SHP77 treated with DMSO at 0.1 percent for 48 hours (cell line): ENCODE measurements at regions not wholly inside any gene's neighbourhood (a gene's known extent, or its start where the extent isn't known, plus 50 kb on each side); places are given as distances from the start of the nearest gene placed in this dataset.
"Not testable (repeated sequence)": the region's sequence is repeated elsewhere in the genome, so short reads cannot be mapped to it uniquely, and the experiment has no call there.

Experiments used
- DNase-seq: peaks from one replicate; lab custom pipeline; 2025; lab: John Stamatoyannopoulos, UW

DNA sequence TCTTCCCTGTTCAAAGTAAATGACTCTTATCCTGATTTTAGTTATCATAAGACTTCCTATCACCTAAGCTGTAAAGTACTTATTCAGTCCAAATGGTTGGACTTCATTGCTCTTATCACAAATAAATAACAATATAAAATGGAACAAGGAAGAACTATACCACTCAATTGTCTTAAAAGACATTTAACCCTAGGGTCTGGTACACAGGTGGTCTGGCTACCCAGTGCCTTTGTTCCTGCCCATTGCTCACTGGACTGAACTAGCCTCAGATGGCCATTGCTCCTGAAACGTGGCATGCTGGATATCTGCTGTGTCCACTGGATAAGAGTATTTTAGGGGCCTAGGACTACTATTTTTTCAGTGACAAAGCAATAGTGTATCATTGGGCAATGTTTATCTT, 574.3 kb upstream of the CA10 start:
- DNase-seq: no peak

DNA sequence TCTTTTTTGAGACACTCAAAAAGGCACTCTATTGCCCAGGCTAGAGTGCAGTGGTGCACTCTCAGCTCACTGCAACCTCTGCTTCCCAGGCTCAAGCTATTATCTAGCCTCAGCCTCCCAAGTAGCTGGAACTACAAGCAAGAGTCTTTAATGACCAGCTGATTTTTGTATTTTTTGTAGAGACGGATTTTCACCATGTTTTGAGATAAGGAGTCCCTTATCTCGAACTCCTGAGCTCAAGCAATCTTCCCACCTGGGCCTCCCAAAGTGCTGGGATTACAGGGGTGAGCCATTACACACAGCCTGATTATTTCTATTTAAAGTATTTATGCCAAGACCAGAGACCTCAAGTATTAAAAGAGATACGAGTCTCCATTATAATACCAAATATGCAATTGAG, 566.1 kb upstream of the CA10 start:
- DNase-seq: no peak

DNA sequence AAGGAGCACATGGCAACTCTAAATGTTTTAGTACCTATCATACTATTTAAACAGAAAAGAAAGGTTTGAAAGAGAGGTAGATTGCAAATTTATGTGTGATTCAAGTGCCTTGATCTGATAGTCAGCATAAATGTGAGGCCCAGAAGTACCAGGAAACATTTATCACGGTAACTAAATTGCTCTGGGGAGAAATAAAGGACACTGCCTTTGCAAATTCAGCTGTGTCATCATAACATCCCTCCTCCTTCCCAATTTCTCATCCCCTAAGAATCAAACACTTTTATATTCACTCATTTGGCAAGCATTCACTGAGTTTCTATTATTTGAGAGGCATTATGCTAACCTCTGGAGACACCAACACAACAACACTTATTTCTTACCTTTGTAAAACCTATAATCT, 563.4 kb upstream of the CA10 start:
- no peak for DNase-seq

DNA sequence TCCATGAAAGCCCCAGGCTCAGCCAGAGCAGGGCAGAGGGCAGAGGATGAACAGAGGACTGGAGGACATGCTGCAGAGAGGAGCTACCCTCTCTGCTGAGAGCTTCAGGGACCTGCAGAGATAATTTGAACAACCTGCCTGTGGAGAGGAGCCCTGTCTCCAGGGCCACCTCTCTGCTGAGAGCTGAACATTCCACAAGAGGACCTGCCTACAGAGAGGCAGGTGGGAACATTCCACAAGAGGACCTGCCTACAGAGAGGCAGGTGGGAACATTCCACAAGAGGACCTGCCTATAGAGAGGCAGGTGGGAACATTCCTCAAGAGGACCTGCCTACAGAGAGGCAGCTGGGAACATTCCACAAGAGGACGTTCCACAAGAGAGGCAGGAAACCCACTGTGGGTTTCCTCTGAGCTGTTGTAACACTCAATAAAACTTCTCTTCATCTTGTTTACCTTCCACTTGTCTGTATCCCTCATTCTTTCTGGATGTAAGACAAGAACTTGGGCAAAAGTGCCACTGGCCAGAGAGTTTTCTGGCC, 551.9 kb upstream of the CA10 start:
- DNase-seq: no peak

GRCh38 chr17:52709724-52710123, 551.2 kb upstream of the CA10 start:
- no peak for DNase-seq

- DNase-seq: no peak
These were observed 537.8 kb upstream of the CA10 start for GRCh38 chr17:52696362-52696761.

- no peak for DNase-seq
These were observed 527.6 kb upstream of the CA10 start for GRCh38 chr17:52686140-52686539.

DNA sequence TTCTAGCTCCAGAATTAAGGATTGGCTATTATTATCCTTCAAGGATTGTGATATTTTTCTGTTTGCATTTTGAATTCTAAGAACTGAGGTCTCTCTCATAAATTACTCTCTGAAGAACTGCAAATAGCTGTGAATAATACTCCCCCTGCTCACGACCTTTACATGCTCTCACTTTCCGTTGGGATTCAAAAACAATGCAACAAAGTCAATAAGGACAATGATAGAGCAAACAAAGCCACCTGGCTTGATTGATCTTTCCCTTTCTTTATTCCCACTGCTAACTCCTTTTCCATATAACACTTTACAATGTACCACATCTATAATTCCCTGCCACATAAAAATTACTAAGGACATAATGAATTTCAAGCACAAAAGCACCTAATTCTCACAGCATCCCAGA, 523.0 kb upstream of the CA10 start:
- DNase-seq: peak; percentile 98

DNA sequence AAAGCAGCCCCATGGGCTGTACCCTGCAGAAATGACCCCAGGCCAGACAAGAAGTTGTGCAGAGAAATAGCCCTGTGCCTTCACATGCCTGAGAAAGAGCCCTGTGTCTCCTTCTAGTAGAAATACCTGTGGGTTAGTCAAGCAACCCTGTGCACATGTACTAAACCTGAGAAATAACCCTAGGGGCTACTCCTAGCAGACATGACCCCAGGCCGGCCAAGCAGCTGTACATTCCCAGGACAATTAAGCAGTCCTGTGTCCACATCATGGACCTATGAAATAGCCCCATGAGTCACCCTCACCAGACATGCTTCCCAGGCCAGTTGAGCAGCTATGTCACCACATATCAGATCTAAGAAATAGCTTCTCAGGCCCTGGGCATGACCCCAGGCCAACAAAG, 519.7 kb upstream of the CA10 start:
- no peak for DNase-seq

DNA sequence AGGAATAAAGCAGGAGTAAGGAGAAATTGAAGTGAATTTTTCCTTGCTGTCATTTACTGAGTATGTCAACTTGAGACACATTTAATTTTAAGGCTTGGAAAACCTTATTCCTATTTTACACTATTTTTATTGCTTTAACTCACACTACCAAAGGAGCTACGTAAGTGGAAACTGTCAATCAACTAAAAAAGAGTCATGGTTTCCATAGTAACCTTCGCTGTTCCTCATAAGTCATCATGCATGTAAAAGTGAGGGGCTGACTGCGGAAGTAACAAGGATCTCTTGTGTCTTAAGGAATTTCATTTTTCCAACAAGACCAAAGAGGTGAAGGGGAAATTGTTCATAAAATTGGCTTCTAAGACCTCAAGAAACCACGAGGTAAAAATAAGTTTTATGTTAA, 516.2 kb upstream of the CA10 start:
- DNase-seq: no peak

DNA sequence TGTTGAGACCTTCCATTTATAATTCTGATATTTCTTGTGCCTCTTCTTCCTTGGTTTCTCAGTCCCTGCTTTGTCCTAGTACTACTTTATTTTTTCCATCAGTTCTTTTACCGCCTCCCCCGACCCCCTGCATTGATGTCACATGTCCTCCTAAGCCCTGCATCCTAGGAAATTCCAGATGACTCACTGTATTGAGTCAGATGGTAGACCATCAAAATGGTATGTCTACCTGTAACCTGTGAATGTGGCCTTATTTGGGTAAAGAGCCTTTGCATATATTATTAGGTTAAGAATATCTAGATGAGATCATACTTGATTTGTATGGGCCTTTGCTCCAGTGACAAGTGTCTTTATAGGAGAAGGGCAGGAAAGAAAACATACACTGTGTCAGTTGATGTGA, 515.3 kb upstream of the CA10 start:
- no peak for DNase-seq

DNA sequence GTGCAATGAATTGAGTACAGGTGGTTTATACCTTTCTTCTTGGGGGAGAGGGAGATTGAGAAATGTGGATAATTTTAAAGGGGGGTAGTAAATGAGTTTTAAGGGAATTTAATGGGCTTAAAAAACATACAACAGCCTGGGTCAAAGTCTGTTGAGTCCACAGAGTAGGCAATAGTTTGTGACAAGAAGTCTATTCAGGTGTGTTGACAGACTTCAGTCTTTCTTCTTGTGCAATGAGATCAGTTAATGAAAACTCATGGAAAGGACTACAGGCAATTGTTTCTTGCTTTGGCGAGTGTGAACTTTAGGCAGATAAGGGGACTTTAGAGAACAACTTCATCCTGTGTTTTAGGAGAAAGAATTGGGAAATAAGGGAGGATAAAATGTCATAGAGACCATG, 507.8 kb upstream of the CA10 start:
- DNase-seq: no peak

DNA sequence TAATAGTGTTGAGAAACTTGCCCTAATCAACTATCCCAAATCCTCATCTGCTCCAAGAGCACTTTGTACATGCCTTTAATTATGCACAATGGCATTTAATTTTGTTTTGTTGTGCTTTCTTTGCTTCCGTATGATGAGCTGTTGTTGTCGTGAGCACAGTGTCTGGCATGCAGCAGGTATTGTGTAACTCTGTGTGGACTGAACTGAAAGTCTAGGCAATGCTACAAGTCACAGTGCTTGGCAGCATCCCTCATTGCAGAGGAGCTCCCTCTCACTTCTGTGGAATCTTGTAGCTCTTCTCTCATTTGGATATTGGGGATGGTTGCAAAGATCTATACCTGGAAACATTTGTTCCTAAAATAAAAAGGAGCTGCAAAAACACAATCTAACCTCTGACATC, 502.2 kb upstream of the CA10 start:
- DNase-seq: no peak

DNA sequence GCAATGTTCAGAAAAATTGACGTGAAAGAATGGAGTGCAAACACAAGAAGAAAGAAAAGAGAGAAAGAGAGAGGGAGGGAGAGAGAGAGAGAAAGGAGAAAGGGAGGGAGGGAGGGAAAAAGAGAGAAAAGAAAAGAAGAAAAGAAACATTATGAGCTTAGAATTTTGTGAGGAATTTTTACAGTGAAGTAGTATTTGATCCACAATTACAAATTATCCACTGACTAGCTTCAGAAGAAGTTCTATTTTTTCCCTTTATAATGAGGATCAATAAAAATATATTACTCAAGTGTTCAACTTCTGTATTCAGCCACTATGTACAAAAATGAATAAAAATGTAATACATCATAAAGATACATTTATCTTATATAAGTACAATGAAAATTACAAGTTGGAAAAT, 494.5 kb upstream of the CA10 start:
- no peak for DNase-seq

GRCh38 chr17:52648995-52649394, 490.5 kb upstream of the CA10 start:
- DNase-seq: peak; percentile 80

GRCh38 chr17:52647411-52647810, 488.9 kb upstream of the CA10 start:
- DNase-seq: no peak

DNA sequence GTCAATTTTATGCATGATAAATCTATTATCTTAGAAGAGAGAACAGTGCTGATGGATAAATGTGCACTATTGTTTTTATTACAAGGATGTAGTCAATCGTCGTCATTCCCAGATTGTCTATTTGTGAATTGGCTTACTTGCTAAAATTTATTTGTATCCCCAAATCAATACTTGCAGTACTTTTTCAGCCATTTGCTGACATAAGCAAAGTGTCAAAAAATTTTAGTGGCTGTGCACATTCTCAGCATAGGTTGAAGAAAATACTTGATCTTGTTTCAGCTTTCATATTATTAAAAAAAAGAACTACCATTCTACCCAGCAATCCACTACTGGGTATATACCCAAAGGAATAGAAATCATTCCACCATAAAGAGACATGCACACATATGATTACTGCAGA, 477.9 kb upstream of the CA10 start:
- no peak for DNase-seq

DNA sequence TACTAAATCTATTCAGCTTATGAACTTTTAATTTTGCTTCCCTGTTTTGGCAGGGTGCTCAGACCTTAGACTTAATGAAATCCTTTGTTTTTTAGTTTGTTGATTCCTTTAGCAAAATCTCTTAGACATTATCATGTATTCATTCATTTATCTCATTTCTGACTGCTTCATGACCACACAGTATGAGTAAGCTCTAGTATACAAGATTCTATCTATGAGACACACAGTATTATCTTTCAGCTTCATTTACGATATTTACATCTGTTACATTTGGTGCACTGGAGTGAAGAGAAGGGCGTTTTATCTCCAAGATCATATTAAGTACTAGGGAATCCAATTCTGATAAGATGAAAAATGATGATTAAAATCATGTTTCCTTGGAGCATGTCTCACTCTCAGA, 448.1 kb upstream of the CA10 start:
- no peak for DNase-seq

- DNase-seq: no peak
These were observed 447.6 kb upstream of the CA10 start for GRCh38 chr17:52606098-52606497.

GRCh38 chr17:52604105-52604504, 445.6 kb upstream of the CA10 start:
- DNase-seq: no peak

DNA sequence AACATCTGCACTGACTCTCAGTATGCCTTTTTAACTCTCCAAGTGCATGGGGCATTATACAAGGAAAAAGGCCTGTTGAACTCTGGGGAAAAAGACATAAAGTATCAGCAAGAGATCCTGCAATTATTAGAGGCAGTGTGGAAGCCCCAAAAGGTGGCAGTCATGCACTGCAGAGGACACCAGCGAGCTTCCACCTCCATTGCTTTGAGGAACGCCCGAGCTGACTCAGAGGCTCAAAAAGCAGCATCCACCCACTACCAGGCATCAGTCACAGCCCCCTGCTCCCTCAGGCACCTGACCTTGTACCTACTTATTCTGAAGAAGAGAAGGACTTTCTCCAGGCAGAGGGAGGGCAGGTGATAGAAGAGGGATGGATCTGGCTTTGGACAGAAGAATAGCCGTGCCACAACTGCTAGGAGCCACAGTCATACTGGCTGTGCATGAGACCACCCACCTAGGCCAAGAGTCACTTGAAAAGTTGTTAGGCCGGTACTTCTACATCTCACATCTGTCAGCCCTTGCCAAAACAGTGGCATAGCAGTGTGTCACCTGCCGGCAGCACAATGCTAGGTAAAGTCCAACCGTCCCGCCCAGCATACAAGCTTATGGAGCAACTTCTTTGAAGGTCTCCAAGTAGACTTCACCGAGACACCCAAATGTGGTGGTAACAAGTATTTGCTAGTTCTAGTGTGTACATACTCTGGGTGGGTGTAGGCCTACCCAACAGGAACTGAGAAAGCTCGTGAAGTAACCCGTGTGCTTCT, 439.1 kb upstream of the CA10 start:
- not testable (repeated sequence) for DNase-seq

GRCh38 chr17:52594516-52594915, 436.0 kb upstream of the CA10 start:
- DNase-seq: no peak

DNA sequence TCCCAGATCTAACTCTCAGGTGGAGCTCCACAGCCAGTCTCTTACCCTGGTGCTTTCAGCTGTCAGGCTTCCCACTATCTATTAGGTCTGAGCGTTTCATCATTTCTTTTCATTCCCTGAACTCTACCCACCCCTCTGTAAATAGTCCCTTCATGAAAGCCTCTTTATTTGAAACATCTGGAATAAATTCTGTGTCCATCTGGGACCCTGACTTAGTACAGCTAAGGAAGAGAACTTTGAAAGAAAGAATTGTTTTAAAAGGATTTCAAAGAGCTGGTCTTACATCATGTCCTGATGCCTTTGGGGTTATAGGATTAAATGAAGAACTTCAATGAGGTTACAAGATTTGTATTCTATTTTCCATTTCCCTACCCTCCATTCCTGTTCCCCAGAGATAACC, 388.5 kb upstream of the CA10 start:
- DNase-seq: no peak

DNA sequence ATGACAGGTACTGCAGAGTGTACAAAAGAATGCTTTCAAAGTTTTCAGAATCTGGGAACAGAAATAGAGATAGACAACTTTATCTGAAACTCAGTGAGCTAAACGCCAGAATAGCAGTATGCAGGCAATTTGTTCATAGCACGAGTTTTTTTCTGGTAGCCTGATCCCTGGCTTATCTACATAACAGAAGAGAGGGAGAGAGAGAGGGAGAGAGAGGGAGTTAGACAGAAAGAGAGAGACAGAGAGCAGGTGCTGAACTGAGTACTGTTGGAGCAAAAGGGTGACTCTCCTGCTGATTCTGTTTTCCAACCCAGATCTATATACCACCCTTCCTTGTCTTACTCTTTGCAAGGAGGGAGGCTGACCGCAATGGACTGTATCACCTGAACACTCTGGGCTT, 388.0 kb upstream of the CA10 start:
- DNase-seq: no peak
